ENCODE measurements at regions not wholly inside any gene's neighbourhood (a gene's known extent, or its start where the extent isn't known, plus 50 kb on each side); places are given as distances from the start of the nearest gene placed in this dataset.

DNA sequence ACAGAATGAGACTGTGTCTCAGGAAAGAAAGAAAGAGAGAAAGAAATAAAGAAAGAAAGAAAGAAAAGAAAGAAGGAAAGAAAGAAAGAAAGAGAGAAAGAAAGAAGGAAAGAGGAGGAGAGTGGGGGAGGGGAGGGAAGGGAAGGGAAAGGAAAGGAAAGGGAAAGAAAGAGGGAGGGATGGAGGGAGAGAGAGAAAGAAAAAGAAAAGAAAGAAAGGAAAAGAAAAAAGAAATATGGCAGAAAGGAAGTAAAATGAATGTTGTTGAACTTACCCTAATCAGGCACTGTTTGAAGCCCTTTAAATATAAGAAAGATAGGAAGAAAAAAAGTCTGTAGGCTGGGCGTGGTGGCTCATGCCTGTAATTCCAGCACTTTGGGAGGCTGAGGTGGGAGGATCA lies 276.1 kb downstream of the INSC start:
- H3K4me1 ChIP-seq (ENCODE audit: control insufficient read depth, insufficient read depth, low read length), result no peaks in the 10 kb centered on the region
- H3K9ac ChIP-seq (ENCODE audit: low read length), result no peak overlapping the region
- no peak overlapping the region for H3K4me3 ChIP-seq (ENCODE audit: low read length)
- H3K27me3 ChIP-seq (ENCODE audit: control insufficient read depth, insufficient read depth, low read length), result no peaks in the 10 kb centered on the region
- no peaks in the 10 kb centered on the region for H3K9me3 ChIP-seq (ENCODE audit: control insufficient read depth, low read length)
- H3K36me3 ChIP-seq (ENCODE audit: control insufficient read depth, insufficient read depth, low read length), result no peaks in the 10 kb centered on the region

DNA sequence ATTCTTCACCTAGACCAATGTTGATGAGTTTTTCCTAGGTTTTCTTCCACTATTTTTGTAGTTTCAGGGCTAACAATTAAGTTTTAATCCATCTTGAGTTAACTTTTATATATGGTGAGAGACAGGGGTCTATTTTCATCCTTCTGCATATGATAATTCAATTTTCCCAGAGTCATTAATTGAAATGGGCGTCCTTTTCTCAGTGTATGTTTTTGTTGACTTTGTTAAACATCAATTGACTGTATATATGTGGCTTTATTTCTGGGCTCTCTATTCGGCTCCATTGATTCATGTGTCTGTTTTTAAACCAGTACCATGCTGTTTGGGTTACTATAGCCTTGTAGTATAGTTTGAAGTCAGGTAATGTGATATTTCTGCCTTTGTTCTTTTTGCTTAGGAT lies 282.1 kb downstream of the INSC start:
- no peaks in the 10 kb centered on the region for H3K36me3 ChIP-seq (ENCODE audit: control insufficient read depth, insufficient read depth, low read length)
- no peaks in the 10 kb centered on the region for H3K9me3 ChIP-seq (ENCODE audit: control insufficient read depth, low read length)
- no peak overlapping the region for H3K4me3 ChIP-seq (ENCODE audit: low read length)

DNA sequence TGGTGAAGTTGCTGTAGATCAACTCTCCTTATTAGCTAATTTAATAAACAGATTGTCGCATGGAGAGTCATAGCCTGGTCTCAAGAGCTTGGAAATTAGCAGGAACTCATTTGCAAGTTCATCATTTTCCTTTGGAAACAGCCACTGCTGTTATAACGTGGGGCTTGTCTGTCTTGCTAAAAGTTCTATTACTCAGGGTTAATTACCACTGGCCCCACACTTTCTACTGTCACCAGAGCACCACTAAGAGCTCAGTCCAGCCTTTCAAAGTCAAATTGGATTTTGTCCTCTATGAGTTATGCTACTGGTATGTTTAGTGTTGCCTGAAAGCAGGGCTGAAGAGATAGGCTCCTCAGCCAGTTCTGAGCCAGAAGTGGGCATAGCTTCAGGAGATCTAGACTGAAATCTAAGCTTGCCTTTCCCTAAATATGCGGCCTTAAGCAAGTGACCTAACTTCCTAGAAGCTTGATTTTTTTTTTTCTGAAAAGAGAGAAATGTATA lies 292.2 kb downstream of the INSC start:
- H3K9ac ChIP-seq (ENCODE audit: low read length), result no peak overlapping the region
- no peak overlapping the region for H3K4me3 ChIP-seq (ENCODE audit: low read length)
- no peaks in the 10 kb centered on the region for H3K36me3 ChIP-seq (ENCODE audit: control insufficient read depth, insufficient read depth, low read length)
- no peaks in the 10 kb centered on the region for H3K9me3 ChIP-seq (ENCODE audit: control insufficient read depth, low read length)
- no peaks in the 10 kb centered on the region for H3K4me1 ChIP-seq (ENCODE audit: control insufficient read depth, insufficient read depth, low read length)
- no peaks in the 10 kb centered on the region for H3K27me3 ChIP-seq (ENCODE audit: control insufficient read depth, insufficient read depth, low read length)

More for the DNA sequence above, 282.1 kb downstream of the INSC start:
- H3K4me1 ChIP-seq (ENCODE audit: control insufficient read depth, insufficient read depth, low read length), result no peaks in the 10 kb centered on the region
- no peak overlapping the region for H3K9ac ChIP-seq (ENCODE audit: low read length)
- H3K27me3 ChIP-seq (ENCODE audit: control insufficient read depth, insufficient read depth, low read length), result no peaks in the 10 kb centered on the region

DNA sequence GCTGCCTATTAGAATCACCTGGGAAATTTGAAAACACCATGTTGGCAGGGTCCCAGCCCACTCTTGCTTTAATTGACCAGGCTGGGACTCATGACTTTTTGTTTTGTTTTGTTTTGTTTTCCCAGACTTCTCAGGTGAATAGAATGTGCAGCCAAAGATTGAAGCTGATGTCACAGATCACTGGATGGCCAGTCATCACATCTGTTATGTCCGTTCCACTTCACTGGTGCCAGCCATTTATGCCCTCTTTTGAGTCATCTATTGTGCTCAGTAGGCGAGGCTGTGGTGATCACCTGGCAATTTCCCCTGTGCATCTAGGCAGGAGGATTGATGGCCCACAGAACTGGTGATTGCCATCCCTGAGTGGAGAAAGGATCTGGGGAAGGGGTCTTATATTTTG lies 297.3 kb downstream of the INSC start:
- Histone ChIP-seq H3K36me3 (ENCODE audit: control insufficient read depth, insufficient read depth, low read length) (no peaks in the 10 kb centered on the region), H3K9me3 (ENCODE audit: control insufficient read depth, low read length) (no peaks in the 10 kb centered on the region), H3K4me1 (ENCODE audit: control insufficient read depth, insufficient read depth, low read length) (no peaks in the 10 kb centered on the region), H3K9ac (ENCODE audit: low read length) (no peak overlapping the region), H3K27me3 (ENCODE audit: control insufficient read depth, insufficient read depth, low read length) (no peaks in the 10 kb centered on the region), H3K4me3 (ENCODE audit: low read length) (no peak overlapping the region)

DNA sequence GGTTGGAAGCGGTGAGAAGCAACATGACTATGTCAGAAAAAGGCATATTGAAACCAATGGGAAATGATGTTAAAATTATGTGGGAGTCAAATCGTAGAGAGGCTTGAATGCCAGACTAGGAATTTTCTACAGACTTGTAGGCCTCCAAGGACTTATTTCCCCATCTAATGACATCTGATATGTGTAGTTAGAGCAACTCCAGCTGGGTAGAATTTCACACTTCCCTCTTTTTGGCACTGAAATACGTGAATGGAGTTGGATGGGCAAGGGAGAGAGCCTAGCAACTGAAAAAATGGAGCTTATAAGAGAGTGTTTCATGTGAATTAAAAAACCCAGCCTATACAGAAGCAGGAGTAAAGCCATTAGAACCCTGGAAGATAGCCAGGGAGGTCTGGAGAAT lies 304.2 kb downstream of the INSC start:
- Histone ChIP-seq H3K4me1 (ENCODE audit: control insufficient read depth, insufficient read depth, low read length) (no peaks in the 10 kb centered on the region), H3K27me3 (ENCODE audit: control insufficient read depth, insufficient read depth, low read length) (no peaks in the 10 kb centered on the region), H3K9me3 (ENCODE audit: control insufficient read depth, low read length) (no peaks in the 10 kb centered on the region), H3K4me3 (ENCODE audit: low read length) (no peak overlapping the region), H3K9ac (ENCODE audit: low read length) (no peak overlapping the region), H3K36me3 (ENCODE audit: control insufficient read depth, insufficient read depth, low read length) (no peaks in the 10 kb centered on the region)

DNA sequence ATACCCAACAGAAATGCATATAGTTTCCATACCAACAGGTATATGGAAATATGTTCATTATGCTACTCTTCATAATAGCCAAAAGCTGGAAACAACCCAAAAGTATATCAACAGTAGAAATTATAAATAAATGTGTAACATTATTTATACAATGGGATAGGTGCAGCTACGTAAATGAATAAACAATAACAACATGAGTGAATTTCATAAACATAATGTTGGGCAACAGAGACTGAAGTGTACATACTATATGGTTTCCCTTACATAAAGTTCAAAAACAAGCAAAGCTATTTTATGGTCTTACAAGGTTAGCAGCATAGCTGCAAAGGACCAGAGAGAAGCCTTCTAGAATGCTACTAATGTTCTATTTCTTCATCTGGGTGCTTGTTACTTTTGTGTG lies 305.0 kb downstream of the INSC start:
- Histone ChIP-seq H3K9ac (ENCODE audit: low read length) (no peak overlapping the region), H3K36me3 (ENCODE audit: control insufficient read depth, insufficient read depth, low read length) (no peaks in the 10 kb centered on the region), H3K9me3 (ENCODE audit: control insufficient read depth, low read length) (no peaks in the 10 kb centered on the region), H3K4me1 (ENCODE audit: control insufficient read depth, insufficient read depth, low read length) (no peaks in the 10 kb centered on the region), H3K4me3 (ENCODE audit: low read length) (no peak overlapping the region), H3K27me3 (ENCODE audit: control insufficient read depth, insufficient read depth, low read length) (no peaks in the 10 kb centered on the region)

DNA sequence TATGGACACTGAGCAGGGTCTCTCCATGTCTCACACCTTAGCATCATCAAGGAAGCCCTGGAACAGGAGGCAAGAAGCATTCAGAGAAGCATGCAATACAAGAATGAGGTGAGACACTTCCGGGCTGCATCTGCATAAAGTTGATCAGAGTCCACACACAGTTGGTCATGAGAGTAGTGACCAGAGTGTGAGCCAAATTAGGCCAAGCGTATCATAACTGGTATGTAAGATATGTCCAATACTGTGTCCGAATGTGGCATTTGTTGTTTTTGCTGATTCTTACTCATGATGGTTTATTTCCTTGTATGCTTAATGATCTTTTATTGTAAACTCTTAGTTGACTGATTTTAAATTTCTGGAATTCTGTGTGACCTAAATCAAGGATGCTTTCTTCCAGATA lies 315.7 kb downstream of the INSC start:
- Histone ChIP-seq H3K27me3 (ENCODE audit: control insufficient read depth, insufficient read depth, low read length) (no peaks in the 10 kb centered on the region), H3K4me3 (ENCODE audit: low read length) (no peak overlapping the region), H3K9ac (ENCODE audit: low read length) (no peak overlapping the region), H3K4me1 (ENCODE audit: control insufficient read depth, insufficient read depth, low read length) (no peaks in the 10 kb centered on the region), H3K9me3 (ENCODE audit: control insufficient read depth, low read length) (no peaks in the 10 kb centered on the region), H3K36me3 (ENCODE audit: control insufficient read depth, insufficient read depth, low read length) (no peaks in the 10 kb centered on the region)

DNA sequence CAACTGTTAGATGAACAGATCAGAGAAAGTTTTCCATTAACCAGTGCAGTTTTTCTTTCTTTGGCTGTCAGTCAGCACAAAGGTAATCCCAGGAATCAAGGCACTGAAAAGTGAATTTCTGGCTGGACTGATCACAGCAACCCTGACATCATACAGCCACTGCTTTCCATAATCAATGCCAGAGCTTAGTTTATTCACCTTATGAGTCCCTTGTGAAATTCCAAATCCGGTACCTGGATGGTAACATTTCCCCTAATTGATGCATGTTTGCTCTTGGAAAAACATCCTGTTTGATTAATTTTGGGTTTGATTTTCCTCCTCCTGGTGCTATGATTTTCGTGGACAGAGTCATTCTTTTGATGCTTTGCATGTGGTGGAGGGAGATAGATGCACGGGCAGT lies 319.8 kb downstream of the INSC start:
- Histone ChIP-seq H3K9me3 (ENCODE audit: control insufficient read depth, low read length) (no peaks in the 10 kb centered on the region), H3K36me3 (ENCODE audit: control insufficient read depth, insufficient read depth, low read length) (no peaks in the 10 kb centered on the region), H3K4me3 (ENCODE audit: low read length) (no peak overlapping the region), H3K9ac (ENCODE audit: low read length) (no peak overlapping the region), H3K4me1 (ENCODE audit: control insufficient read depth, insufficient read depth, low read length) (no peaks in the 10 kb centered on the region), H3K27me3 (ENCODE audit: control insufficient read depth, insufficient read depth, low read length) (no peaks in the 10 kb centered on the region)

DNA sequence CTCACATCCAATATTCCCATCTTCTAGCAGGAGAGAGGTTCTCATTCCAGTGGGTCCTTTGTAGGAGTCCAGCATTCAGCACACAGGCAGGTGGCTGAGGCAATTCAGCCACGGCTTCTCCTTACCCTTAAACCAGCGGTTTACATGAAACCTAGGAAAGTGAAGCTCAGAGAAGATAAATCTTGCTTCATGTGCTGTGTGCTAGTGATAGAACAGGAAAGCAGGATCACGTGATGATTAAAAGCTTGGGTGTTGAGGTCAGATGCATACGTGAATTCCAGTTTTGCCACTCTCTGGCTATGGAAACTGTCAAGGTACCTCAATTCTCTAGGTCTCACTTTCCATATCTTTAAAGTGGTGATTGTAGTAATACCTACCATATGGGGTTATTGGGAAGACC lies 331.6 kb downstream of the INSC start:
- H3K36me3 ChIP-seq (ENCODE audit: control insufficient read depth, insufficient read depth, low read length), result no peaks in the 10 kb centered on the region
- no peaks in the 10 kb centered on the region for H3K9me3 ChIP-seq (ENCODE audit: control insufficient read depth, low read length)
- no peak overlapping the region for H3K4me3 ChIP-seq (ENCODE audit: low read length)
- H3K4me1 ChIP-seq (ENCODE audit: control insufficient read depth, insufficient read depth, low read length), result no peaks in the 10 kb centered on the region
- no peak overlapping the region for H3K9ac ChIP-seq (ENCODE audit: low read length)
- no peaks in the 10 kb centered on the region for H3K27me3 ChIP-seq (ENCODE audit: control insufficient read depth, insufficient read depth, low read length)

DNA sequence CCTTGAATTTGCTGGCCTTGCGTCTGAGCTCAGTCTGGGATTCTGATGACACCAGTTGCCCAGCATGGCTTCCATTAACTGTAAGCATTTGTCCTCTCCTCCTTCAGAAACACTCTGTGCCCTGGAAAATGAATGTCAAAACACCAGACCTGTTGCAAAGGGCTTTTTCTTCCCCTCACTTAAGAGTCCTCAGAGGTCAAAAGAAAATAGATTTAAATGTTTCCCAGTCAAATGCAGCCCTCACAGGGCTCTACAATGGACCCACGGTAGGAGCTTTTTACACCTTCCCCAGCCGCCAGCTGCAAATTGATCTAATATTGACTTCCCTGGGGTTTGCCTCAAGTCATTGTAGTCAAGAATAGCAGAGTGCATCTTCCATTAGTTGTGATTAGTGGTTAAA lies 332.2 kb downstream of the INSC start:
- no peak overlapping the region for H3K4me3 ChIP-seq (ENCODE audit: low read length)
- no peaks in the 10 kb centered on the region for H3K4me1 ChIP-seq (ENCODE audit: control insufficient read depth, insufficient read depth, low read length)
- H3K9ac ChIP-seq (ENCODE audit: low read length), result no peak overlapping the region
- H3K27me3 ChIP-seq (ENCODE audit: control insufficient read depth, insufficient read depth, low read length), result no peaks in the 10 kb centered on the region
- no peaks in the 10 kb centered on the region for H3K9me3 ChIP-seq (ENCODE audit: control insufficient read depth, low read length)
- H3K36me3 ChIP-seq (ENCODE audit: control insufficient read depth, insufficient read depth, low read length), result no peaks in the 10 kb centered on the region

DNA sequence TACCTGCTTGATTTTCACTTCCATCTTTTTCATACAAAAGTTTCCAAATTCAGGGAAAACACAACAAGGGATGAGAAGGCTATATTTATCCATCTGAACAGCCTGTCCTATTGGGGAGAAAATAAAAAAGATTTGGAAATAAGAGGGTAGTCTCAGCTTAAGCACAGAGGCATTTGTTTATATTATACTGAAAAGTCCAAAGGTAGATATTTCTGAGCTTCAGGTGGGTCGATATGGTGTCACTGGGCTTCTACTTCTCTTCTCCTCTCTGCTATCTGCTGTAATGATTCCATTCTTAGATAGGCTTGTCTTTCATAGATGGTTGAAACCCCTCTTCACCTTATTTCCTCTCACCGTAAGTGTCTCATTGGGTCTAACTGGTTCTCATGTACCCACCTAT lies 337.0 kb downstream of the INSC start:
- no peak overlapping the region for H3K9ac ChIP-seq (ENCODE audit: low read length)
- H3K4me1 ChIP-seq (ENCODE audit: control insufficient read depth, insufficient read depth, low read length), result no peaks in the 10 kb centered on the region

DNA sequence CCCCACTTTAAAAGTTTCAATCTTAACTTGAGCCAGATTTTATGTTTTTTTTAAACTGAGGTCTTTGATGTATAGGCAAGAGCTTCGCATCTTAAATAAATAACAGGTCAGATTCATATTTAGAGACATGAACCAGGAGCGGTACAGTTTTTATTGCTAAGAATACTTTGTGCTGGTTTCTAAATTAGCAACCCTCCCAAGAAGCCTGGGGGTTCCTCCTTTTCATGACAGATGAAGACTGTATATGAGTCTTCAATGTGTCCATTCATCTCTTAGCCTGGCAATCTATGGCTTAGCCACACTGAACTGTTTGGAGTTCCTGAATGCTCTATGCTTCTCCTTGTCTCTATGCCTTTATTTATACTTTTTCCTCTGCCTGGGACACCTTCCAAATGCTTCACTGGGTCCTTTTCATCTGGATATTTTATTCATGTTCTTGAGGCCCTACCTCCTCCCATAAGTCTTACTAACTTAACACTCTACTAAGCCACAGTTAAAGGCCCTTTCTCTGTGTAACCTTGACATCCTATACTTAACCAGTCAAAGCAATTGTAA lies 338.6 kb downstream of the INSC start:
- no peaks in the 10 kb centered on the region for H3K9me3 ChIP-seq (ENCODE audit: control insufficient read depth, low read length)
- H3K4me3 ChIP-seq (ENCODE audit: low read length), result no peak overlapping the region
- no peaks in the 10 kb centered on the region for H3K36me3 ChIP-seq (ENCODE audit: control insufficient read depth, insufficient read depth, low read length)

More for the DNA sequence above, 337.0 kb downstream of the INSC start:
- H3K36me3 ChIP-seq (ENCODE audit: control insufficient read depth, insufficient read depth, low read length), result no peaks in the 10 kb centered on the region
- no peaks in the 10 kb centered on the region for H3K27me3 ChIP-seq (ENCODE audit: control insufficient read depth, insufficient read depth, low read length)
- no peaks in the 10 kb centered on the region for H3K9me3 ChIP-seq (ENCODE audit: control insufficient read depth, low read length)
- H3K4me3 ChIP-seq (ENCODE audit: low read length), result no peak overlapping the region

DNA sequence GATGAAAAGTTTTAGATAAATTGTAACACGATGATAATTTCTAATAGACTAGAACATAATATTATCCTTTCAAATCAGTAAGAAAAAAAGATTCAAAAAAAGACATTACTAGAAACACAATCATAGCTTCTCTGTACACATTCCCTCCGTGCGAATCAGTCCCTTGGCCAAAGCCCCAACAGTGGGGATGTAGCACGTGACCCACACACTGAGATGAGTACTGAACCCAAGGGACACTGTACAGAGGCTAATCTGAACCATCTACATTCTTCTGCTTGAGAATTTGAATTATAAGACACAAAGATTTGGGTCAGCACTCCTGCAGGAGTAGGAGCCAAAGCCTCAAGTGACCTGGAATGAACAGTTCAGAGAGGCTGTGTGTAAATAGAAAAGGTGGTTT lies 353.7 kb downstream of the INSC start:
- Histone ChIP-seq H3K4me3 (ENCODE audit: low read length) (no peak overlapping the region), H3K27me3 (ENCODE audit: control insufficient read depth, insufficient read depth, low read length) (no peaks in the 10 kb centered on the region), H3K9me3 (ENCODE audit: control insufficient read depth, low read length) (no peaks in the 10 kb centered on the region), H3K36me3 (ENCODE audit: control insufficient read depth, insufficient read depth, low read length) (no peaks in the 10 kb centered on the region), H3K4me1 (ENCODE audit: control insufficient read depth, insufficient read depth, low read length) (peaks cover 15% of the 10 kb centered on the region), H3K9ac (ENCODE audit: low read length) (no peak overlapping the region)

More for the DNA sequence above, 338.6 kb downstream of the INSC start:
- H3K9ac ChIP-seq (ENCODE audit: low read length), result no peak overlapping the region
- no peaks in the 10 kb centered on the region for H3K4me1 ChIP-seq (ENCODE audit: control insufficient read depth, insufficient read depth, low read length)
- no peaks in the 10 kb centered on the region for H3K27me3 ChIP-seq (ENCODE audit: control insufficient read depth, insufficient read depth, low read length)
